B cell (primary cell): ENCODE measurements at regions not wholly inside any gene's neighbourhood (a gene's known extent, or its start where the extent isn't known, plus 50 kb on each side); places are given as distances from the start of the nearest gene placed in this dataset.

Source experiments
- ATAC-seq: fragments of 200-7000 bp; cut with Tn5 transposase; one replicate; pipeline ENCODE4 v1.10.0; 2021; ENCODE audit warnings: low read depth, mild to moderate bottlenecking, moderate number of reproducible peaks, moderate library complexity
- CTCF ChIA-PET: fragments of 350-600 bp; sonication (Branson Sonifier 250); formaldehyde crosslinking; loops from one replicate; lab custom pipeline; 2021; ENCODE audit warnings: antibody characterized with exemption, inconsistent platforms; lab: Charles Lee
- POLR2A ChIA-PET: fragments of 350-600 bp; sonication (Branson Sonifier 250); formaldehyde crosslinking; loops from one replicate; lab custom pipeline; 2021; ENCODE audit warnings: antibody characterized with exemption; lab: Charles Lee
- DNase-seq: peaks from one replicate; pipeline ENCODE4 v3.0.0; 2013
- H2AFZ ChIP-seq: 2 replicates; pipeline ENCODE4 v1.6.1; 2012; ENCODE audit warnings: mild to moderate bottlenecking, low read depth, low read length; ENCODE audit not compliant: insufficient read depth, poor library complexity, severe bottlenecking
- H3K27ac ChIP-seq, 2 donors: 1 replicate in 1 of 2; 2 replicates in 1 of 2; pipeline ENCODE4 v1.5.1; 2012 to 2013; ENCODE audit warnings: low read length in 2 of 2, mild to moderate bottlenecking in 2 of 2, moderate library complexity in 1 of 2
- H3K27me3 ChIP-seq, 4 experiments: fragments of 200-600 bp in 1 of 4; sonication (generic) in 1 of 4; replicated peaks in 1 of 4; 1 replicate in 2 of 4; 2 replicates in 2 of 4; pipeline versions ENCODE4 v1.6.1 to v1.7.0; 2013 to 2016; ENCODE audit warnings: low read length in 3 of 4, mild to moderate bottlenecking in 2 of 4, mixed read lengths in 1 of 4, moderate library complexity in 1 of 4; ENCODE audit not compliant: insufficient read depth in 4 of 4, control insufficient read depth in 3 of 4; ENCODE audit errors: control extremely low read depth in 1 of 4
- H3K36me3 ChIP-seq, 2 experiments: replicated peaks in 1 of 2; 1 replicate in 1 of 2; 2 replicates in 1 of 2; pipeline versions ENCODE4 v1.6.1 to v1.7.1; 2013; ENCODE audit warnings: low read length in 1 of 2; ENCODE audit not compliant: insufficient read depth in 2 of 2, control insufficient read depth in 1 of 2; ENCODE audit errors: control extremely low read depth in 1 of 2, extremely low read depth in 1 of 2
- H3K4me1 ChIP-seq, 2 donors: fragments of 200-600 bp in 1 of 2; sonication (generic) in 1 of 2; 1 replicate in 1 of 2; 2 replicates in 1 of 2; pipeline versions ENCODE4 v1.5.1 to v1.6.1; 2013 to 2017; ENCODE audit warnings: low read length in 2 of 2; ENCODE audit not compliant: control insufficient read depth in 2 of 2, insufficient read depth in 2 of 2
- H3K4me2 ChIP-seq: replicated peaks from 2 replicates; pipeline ENCODE3; 2012; ENCODE audit warnings: mild to moderate bottlenecking, low read depth, low read length; ENCODE audit not compliant: poor library complexity, severe bottlenecking
- H3K4me3 ChIP-seq, 5 experiments: fragments of 200-600 bp in 1 of 5; sonication (generic) in 1 of 5; 1 replicate in 3 of 5; 2 replicates in 2 of 5; pipeline versions ENCODE4 v1.5.1 to v1.7.0; 2011 to 2016; ENCODE audit warnings: low read length in 4 of 5, mild to moderate bottlenecking in 4 of 5, low read depth in 2 of 5, control low read depth in 1 of 5, moderate library complexity in 1 of 5; ENCODE audit not compliant: insufficient read depth in 1 of 5; ENCODE audit errors: control extremely low read depth in 1 of 5, extremely low read depth in 1 of 5
- H3K79me2 ChIP-seq: fragments of 200-600 bp; sonication (generic); one replicate; pipeline ENCODE4 v1.6.0; 2016; ENCODE audit warnings: low read length; ENCODE audit not compliant: control insufficient read depth, insufficient read depth
- H3K9ac ChIP-seq: fragments of 200-600 bp; sonication (generic); 2 replicates; pipeline ENCODE4 v1.6.1; 2017; ENCODE audit warnings: mild to moderate bottlenecking, low read length, moderate library complexity
- H3K9me3 ChIP-seq, 3 donors: one replicate each; pipeline versions ENCODE4 v1.6.1 to v1.7.1; 2013; ENCODE audit warnings: low read length in 2 of 3; ENCODE audit not compliant: control insufficient read depth in 2 of 3, insufficient read depth in 1 of 3; ENCODE audit errors: control extremely low read depth in 1 of 3
- H4K20me1 ChIP-seq: 2 replicates; pipeline ENCODE4 v1.6.0; 2012; ENCODE audit warnings: mild to moderate bottlenecking, low read length; ENCODE audit not compliant: insufficient read depth, control insufficient read depth, poor library complexity, severe bottlenecking
- H3K27ac Mint-ChIP-seq: one replicate; pipeline ENCODE4 v1.8.0; 2021; ENCODE audit warnings: mixed read lengths
- H3K27me3 Mint-ChIP-seq: one replicate; pipeline ENCODE4 v1.8.0; 2021; ENCODE audit warnings: mixed read lengths
- H3K4me1 Mint-ChIP-seq: one replicate; pipeline ENCODE4 v1.8.0; 2021; ENCODE audit warnings: mixed read lengths
- H3K4me3 Mint-ChIP-seq: one replicate; pipeline ENCODE4 v1.8.0; 2021; ENCODE audit warnings: mixed read lengths
- H3K9me3 Mint-ChIP-seq: one replicate; pipeline ENCODE4 v1.8.0; 2022; ENCODE audit warnings: mixed read lengths; ENCODE audit not compliant: insufficient read depth
- CTCF ChIP-seq: fragments of 200-600 bp; IDR thresholded peaks from one replicate; pipeline ENCODE4 v1.8.0; 2022; ENCODE audit warnings: antibody characterized with exemption, mild to moderate bottlenecking
- EZH2 ChIP-seq: IDR thresholded peaks from 2 replicates; pipeline ENCODE4 v1.6.1; 2012; ENCODE audit warnings: borderline replicate concordance, low read depth, mild to moderate bottlenecking, moderate library complexity, low read length; ENCODE audit not compliant: insufficient read depth, poor library complexity, severe bottlenecking
- WGBS: methylation state at CpG from one replicate; pipeline ENCODE4 v1.1.5; 2013; ENCODE audit warnings: missing lambda C conversion rate; ENCODE audit not compliant: insufficient coverage; 5-methylcytosine and 5-hydroxymethylcytosine counted together
- intact Hi-C: fragments of 100-400 bp; cut with micrococcal nuclease; formaldehyde crosslinking; loops from one replicate; pipeline ENCODE4 v1.10.0; 2022

DNA sequence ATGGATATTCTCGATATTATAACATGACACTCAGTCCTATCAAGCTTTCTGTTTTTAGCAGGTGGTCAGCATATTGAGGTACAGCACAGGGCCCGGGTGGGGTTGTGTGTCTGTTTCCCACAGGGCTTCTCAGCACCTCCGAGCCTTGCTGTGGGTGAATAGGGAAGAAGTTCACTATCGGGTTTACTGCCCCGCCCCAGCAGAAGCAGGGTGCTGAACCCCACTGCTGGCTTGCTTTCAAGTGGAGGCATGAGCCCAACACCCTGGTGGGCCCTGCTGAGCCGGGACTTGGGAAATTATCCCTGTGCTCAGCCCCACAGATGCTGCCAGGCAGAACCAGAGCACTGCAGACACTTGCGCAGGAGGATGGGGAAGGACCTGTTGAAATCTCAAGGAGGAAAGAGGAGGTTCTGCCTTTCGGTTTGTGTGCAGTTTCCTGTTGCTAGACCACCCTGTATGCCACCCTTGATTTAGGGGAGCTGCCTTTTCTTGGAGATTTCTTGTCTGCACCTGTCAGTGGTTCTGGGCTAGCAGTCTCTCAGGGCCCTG lies 270.3 kb upstream of the SALL3 start:
- H3K4me3 ChIP-seq = no peak overlapping the region
- intact Hi-C loops = no loop called here
- H3K79me2 ChIP-seq = no peaks in the 10 kb centered on the region
- H3K9ac ChIP-seq = no peak overlapping the region
- H3K27ac ChIP-seq = no peak overlapping the region
- peaks cover 0 to 33% (median 7%) of the 10 kb centered on the region in 3 donors for H3K9me3 ChIP-seq
- DNase-seq = no peak
- H3K4me2 ChIP-seq = no peak overlapping the region
- no peak for ATAC-seq
- no peaks in the 10 kb centered on the region for H3K4me1 ChIP-seq
- H3K36me3 ChIP-seq = no peaks in the 10 kb centered on the region
- TF ChIP-seq CTCF (no peak), EZH2 (no peak)
- ChIA-PET POLR2A (no interaction called here), CTCF (no interaction called here)
- 81% methylated on average over 8 of the region's 8 CpGs for WGBS
- H3K27me3 ChIP-seq = no peaks in the 10 kb centered on the region
- H4K20me1 ChIP-seq = no peaks in the 10 kb centered on the region
- no peaks in the 10 kb centered on the region for H3K27me3 Mint-ChIP-seq
- peaks cover 11% of the 10 kb centered on the region for H3K9me3 Mint-ChIP-seq
- no peak overlapping the region for H3K27ac Mint-ChIP-seq
- H3K4me1 Mint-ChIP-seq = no peaks in the 10 kb centered on the region
- H3K4me3 Mint-ChIP-seq = no peak overlapping the region
- H2AFZ ChIP-seq = no peak overlapping the region

DNA sequence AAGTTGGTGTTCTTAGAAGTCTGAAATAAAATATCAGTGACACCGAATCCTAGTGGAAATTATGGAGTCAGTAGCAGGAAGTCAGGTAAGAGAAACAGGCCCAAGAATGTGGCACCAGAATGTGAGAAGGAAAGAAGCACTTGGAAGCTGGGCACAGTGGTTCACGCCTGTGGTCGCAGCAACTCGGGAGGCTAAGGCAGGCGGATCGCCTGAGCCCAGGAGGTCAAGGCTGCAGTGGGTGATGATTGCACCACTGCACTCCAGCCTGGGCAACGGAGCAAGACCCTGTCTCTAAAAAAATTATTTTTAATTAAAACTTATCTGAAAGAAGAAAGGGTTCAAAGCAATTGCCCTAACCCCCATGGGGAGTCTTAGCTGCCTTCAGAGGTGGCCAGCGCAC lies 268.3 kb upstream of the SALL3 start:
- CTCF ChIA-PET = no interaction called here
- DNase-seq (no peak), ATAC-seq (no peak)
- H3K4me3 ChIP-seq = no peak overlapping the region
- H2AFZ ChIP-seq = no peak overlapping the region
- peaks cover 11% of the 10 kb centered on the region for H3K9me3 Mint-ChIP-seq
- no peaks in the 10 kb centered on the region for H3K36me3 ChIP-seq
- H3K27me3 Mint-ChIP-seq = no peaks in the 10 kb centered on the region
- H3K9ac ChIP-seq = no peak overlapping the region
- H3K27ac Mint-ChIP-seq = no peak overlapping the region
- 97% methylated on average over 5 of the region's 8 CpGs for WGBS
- no peaks in the 10 kb centered on the region for H3K4me1 ChIP-seq
- TF ChIP-seq EZH2 (no peak), CTCF (no peak)
- H3K4me2 ChIP-seq = no peak overlapping the region
- H4K20me1 ChIP-seq = no peaks in the 10 kb centered on the region
- H3K79me2 ChIP-seq = no peaks in the 10 kb centered on the region
- no peak overlapping the region for H3K27ac ChIP-seq
- POLR2A ChIA-PET = no interaction called here
- no peaks in the 10 kb centered on the region for H3K4me1 Mint-ChIP-seq
- H3K9me3 ChIP-seq = peaks cover 0 to 21% (median 7%) of the 10 kb centered on the region in 3 donors
- intact Hi-C loops = no loop called here
- no peak overlapping the region for H3K4me3 Mint-ChIP-seq
- no peaks in the 10 kb centered on the region for H3K27me3 ChIP-seq
